Embryonic facial prominence (tissue), 1 donor: ENCODE measurements at regions not wholly inside any gene's neighbourhood (a gene's known extent, or its start where the extent isn't known, plus 50 kb on each side); places are given as distances from the start of the nearest gene placed in this dataset.

Experiments used
- DNase-seq: peaks from one replicate; pipeline ENCODE4 v3.0.0-alpha.2; 2016; ENCODE audit errors: extremely low spot score

GRCh38 chr4:23174179-23174578 is 481.4 kb downstream of the GBA3 start:
- DNase-seq, result no peak

- DNase-seq, result no peak
These were observed 479.2 kb downstream of the GBA3 start for GRCh38 chr4:23171976-23172375.

GRCh38 chr4:23169608-23170311 is 477.0 kb downstream of the GBA3 start:
- no peak for DNase-seq

DNA sequence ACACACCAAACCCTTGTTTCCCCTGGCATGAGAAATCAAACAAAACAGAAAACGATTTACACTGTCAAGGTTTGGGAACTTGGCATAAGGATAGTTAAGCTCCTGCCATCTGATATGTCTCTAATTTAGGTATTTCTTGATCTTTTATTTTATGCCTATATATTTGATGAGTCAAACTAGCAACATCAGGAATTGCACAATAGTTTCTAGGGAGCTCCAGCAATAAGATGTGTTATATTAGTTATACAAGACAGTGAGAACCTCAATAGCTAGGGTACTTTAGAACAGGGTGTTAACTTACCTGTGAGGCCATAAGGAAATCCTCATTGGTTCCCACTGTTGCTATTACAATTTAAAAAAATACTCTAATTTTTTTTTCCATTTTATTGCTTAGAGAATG is 474.2 kb downstream of the GBA3 start:
- DNase-seq, result no peak

- no peak for DNase-seq
These were observed 473.7 kb downstream of the GBA3 start for GRCh38 chr4:23166407-23166806.

- DNase-seq, result no peak
These were observed 472.9 kb downstream of the GBA3 start for GRCh38 chr4:23165669-23166068.

- no peak for DNase-seq
These were observed 471.1 kb downstream of the GBA3 start for GRCh38 chr4:23163647-23164436.

- no peak for DNase-seq
These were observed 469.5 kb downstream of the GBA3 start for GRCh38 chr4:23162275-23162674.

- no peak for DNase-seq
These were observed 469.1 kb downstream of the GBA3 start for GRCh38 chr4:23161787-23162186.

DNA sequence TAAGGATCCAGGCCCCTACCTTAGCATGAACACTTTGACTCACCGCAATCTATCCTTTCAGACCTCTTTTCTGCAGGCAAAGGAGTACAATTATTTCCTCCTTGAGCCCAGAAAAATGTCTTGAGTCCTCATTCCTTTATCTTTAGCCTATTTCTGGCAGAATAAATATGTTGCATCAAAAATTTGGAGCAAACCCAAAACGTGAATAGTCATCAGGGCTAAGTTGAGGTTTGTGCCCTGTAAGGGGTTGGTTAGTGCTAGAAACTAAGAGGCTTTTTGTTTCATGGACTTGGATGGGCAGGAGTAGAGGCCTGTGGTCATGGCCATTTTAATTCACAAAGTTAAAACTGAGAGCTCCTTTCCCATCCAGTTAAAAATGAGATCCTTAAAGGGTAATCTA is 460.3 kb downstream of the GBA3 start:
- no peak for DNase-seq

GRCh38 chr4:23149815-23150214 is 457.1 kb downstream of the GBA3 start:
- DNase-seq, result no peak

- DNase-seq, result no peak
These were observed 452.0 kb downstream of the GBA3 start for GRCh38 chr4:23144707-23145106.

DNA sequence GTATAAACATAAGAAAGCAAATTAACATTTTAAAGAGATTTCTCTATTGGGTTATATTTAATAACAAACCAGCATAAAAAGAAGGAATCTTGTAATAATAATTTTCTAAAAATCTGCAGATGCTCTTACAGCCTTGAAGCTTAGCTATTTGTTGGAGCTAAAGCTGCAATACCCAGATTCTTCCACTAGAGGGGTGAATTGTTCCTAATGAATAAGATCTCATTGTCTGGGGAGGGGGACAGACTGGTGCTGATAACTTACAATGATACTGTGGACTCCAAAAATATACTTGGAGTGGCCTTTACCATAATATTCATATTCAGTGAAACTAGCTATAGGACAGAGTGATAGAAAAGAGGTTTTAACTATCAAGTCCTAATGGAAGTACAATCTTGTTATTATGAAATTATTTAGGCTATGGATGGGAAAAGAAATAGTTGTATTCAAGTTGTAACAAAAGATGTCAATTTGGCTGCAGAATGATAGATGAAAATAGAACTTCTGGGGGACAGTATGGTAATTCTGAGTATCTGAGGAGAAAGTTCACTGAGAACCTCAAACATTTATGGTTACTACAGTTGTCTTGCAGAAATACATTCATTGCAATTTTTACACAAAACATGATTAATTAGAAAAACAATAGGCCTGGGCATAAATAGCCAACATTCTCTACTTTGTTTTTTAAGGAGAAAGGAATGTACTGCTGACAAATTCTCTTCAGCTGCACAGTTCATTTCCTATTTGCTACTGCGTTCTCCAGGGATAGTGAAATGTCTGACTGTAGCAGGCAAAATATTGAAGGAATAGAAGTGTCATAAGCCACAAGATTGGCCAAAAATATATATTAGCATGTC is 443.3 kb downstream of the GBA3 start:
- no peak for DNase-seq

- no peak for DNase-seq
These were observed 441.6 kb downstream of the GBA3 start for GRCh38 chr4:23134331-23134730.

GRCh38 chr4:23130845-23131244 is 438.1 kb downstream of the GBA3 start:
- DNase-seq, result no peak

GRCh38 chr4:23125118-23125517 is 432.4 kb downstream of the GBA3 start:
- DNase-seq, result no peak

- DNase-seq, result no peak
These were observed 430.1 kb downstream of the GBA3 start for GRCh38 chr4:23122666-23123400.

DNA sequence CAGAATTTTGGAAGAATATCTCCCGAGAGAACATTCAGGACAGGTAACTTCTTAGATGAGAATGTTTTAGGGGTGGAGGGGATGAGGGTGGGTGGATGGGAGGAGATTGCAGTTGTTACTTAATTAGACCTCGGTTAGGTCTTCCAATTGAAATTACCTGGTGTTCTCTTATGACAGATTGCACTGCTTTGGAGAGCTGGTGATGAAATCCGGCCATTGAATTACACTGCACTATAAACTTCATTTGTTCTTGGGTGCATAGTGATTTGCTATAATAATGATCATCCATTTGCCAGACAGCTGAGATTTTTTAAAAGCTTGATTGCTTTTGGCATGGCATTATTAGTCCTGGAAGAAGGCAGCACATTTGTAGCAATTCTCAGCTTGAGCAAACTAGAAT is 427.6 kb downstream of the GBA3 start:
- no peak for DNase-seq

GRCh38 chr4:23117826-23118225 is 425.1 kb downstream of the GBA3 start:
- DNase-seq, result no peak

DNA sequence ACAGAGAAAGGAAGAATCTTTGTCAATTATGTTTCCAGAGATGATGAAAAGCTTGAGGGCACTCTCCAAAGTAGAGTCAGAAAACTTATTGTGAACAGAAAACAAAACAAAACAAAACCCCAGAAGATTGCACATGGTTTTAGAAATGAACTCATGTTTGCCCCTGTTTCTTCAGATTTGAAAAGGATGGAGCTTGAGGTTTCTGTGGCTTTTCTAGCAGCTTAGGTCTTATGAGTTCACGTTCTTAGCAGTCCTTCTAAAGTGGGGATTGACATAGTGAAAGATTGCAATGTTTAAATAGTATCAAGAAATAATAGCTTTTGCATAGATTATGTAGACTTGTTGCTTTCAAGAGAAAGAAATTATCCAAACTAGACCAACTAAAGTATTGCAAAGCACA is 421.8 kb downstream of the GBA3 start:
- no peak for DNase-seq

DNA sequence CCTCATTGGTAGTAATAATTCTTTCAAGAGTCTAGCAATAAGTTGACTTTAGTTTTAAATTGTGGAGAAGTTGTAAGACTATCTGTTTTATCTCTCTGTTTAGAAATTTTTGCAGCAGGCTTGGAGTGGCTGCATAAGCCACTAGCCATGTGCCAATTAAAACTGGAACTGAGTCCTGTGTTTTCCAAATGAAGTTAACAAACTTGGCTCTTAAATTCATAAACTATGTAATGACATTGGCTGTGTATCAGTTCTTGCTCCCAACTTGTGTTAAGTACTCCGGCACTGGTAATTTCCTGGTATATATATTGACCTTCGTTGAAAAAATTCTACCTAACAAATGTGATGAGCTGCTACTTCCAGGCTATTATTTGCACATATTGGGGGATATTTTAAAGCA is 420.4 kb downstream of the GBA3 start:
- DNase-seq, result no peak

DNA sequence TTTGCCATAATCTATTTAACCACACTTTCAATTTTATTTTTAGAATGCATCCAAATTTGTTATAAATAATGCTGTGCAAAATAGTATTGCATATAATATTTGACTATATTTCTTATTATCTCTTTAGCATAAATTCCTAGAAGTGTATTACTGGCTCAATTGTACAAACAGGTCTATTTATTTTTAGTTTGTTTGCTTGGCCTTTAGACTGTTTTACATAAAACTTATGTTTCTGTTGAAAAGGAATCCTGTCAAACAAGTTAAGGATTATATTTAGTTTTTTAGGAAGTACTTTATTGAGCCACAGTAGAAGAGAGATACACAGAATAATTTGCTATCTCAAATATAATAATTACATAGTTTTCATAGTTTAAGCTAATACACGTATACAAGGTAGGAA is 413.8 kb downstream of the GBA3 start:
- DNase-seq, result no peak
